ENCODE measurements at regions not wholly inside any gene's neighbourhood (a gene's known extent, or its start where the extent isn't known, plus 50 kb on each side); places are given as distances from the start of the nearest gene placed in this dataset.

GRCh38 chr10:121148921-121149320, 297.8 kb downstream of the WDR11 start:
- Histone ChIP-seq H2AFZ (no peak overlapping the region), H3K9ac (no peak overlapping the region), H3K79me2 (no peaks in the 10 kb centered on the region), H3K27me3 (ENCODE audit: control insufficient read depth, insufficient read depth, low read length) (no peaks in the 10 kb centered on the region), H3K4me1 (no peaks in the 10 kb centered on the region), H3K4me2 (ENCODE audit: low read length) (no peak overlapping the region), H3K4me3 (ENCODE audit: low read depth, low read length) (no peak overlapping the region), H3K9me3 (ENCODE audit: control insufficient read depth, low read length) (no peaks in the 10 kb centered on the region), H3K27ac (no peak overlapping the region), H3K36me3 (ENCODE audit: control insufficient read depth, insufficient read depth, low read length) (no peaks in the 10 kb centered on the region)
- no peak for TF ChIP-seq CTCF (IDR thresholded peaks at IDR 0.05)

GRCh38 chr10:121152033-121152432, 300.9 kb downstream of the WDR11 start:
- TF ChIP-seq CTCF (IDR thresholded peaks at IDR 0.05), result no peak
- H3K4me1 ChIP-seq, result no peaks in the 10 kb centered on the region
- no peak overlapping the region for H2AFZ ChIP-seq
- no peaks in the 10 kb centered on the region for H3K27me3 ChIP-seq (ENCODE audit: control insufficient read depth, insufficient read depth, low read length)
- H3K79me2 ChIP-seq, result no peaks in the 10 kb centered on the region
- no peaks in the 10 kb centered on the region for H3K9me3 ChIP-seq (ENCODE audit: control insufficient read depth, low read length)
- no peak overlapping the region for H3K4me3 ChIP-seq (ENCODE audit: low read depth, low read length)
- no peak overlapping the region for H3K4me2 ChIP-seq (ENCODE audit: low read length)
- no peaks in the 10 kb centered on the region for H3K36me3 ChIP-seq (ENCODE audit: control insufficient read depth, insufficient read depth, low read length)
- no peak overlapping the region for H3K27ac ChIP-seq
- H3K9ac ChIP-seq, result no peak overlapping the region

- H3K79me2 ChIP-seq, result no peaks in the 10 kb centered on the region
- no peak overlapping the region for H3K9ac ChIP-seq
- no peak overlapping the region for H3K27ac ChIP-seq
- no peaks in the 10 kb centered on the region for H3K27me3 ChIP-seq (ENCODE audit: control insufficient read depth, insufficient read depth, low read length)
- no peak overlapping the region for H2AFZ ChIP-seq
- no peak overlapping the region for H3K4me2 ChIP-seq (ENCODE audit: low read length)
- H3K9me3 ChIP-seq (ENCODE audit: control insufficient read depth, low read length), result no peaks in the 10 kb centered on the region
- H3K4me1 ChIP-seq, result no peaks in the 10 kb centered on the region
- no peaks in the 10 kb centered on the region for H3K36me3 ChIP-seq (ENCODE audit: control insufficient read depth, insufficient read depth, low read length)
- H3K4me3 ChIP-seq (ENCODE audit: low read depth, low read length), result no peak overlapping the region
- TF ChIP-seq CTCF (IDR thresholded peaks at IDR 0.05), result no peak
These were observed 301.8 kb downstream of the WDR11 start for GRCh38 chr10:121152935-121153334.

- Histone ChIP-seq H3K36me3 (ENCODE audit: control insufficient read depth, insufficient read depth, low read length) (no peaks in the 10 kb centered on the region), H3K9me3 (ENCODE audit: control insufficient read depth, low read length) (no peaks in the 10 kb centered on the region), H3K4me3 (ENCODE audit: low read depth, low read length) (no peak overlapping the region), H3K79me2 (no peaks in the 10 kb centered on the region), H3K4me2 (ENCODE audit: low read length) (no peak overlapping the region), H2AFZ (no peak overlapping the region), H3K27ac (no peak overlapping the region), H3K4me1 (no peaks in the 10 kb centered on the region), H3K27me3 (ENCODE audit: control insufficient read depth, insufficient read depth, low read length) (no peaks in the 10 kb centered on the region), H3K9ac (no peak overlapping the region)
- TF ChIP-seq CTCF (IDR thresholded peaks at IDR 0.05), result no peak
These were observed 303.1 kb downstream of the WDR11 start for GRCh38 chr10:121154310-121154709.

- H3K9ac ChIP-seq, result no peak overlapping the region
- no peaks in the 10 kb centered on the region for H3K4me1 ChIP-seq
- no peaks in the 10 kb centered on the region for H3K79me2 ChIP-seq
- no peak overlapping the region for H3K4me3 ChIP-seq (ENCODE audit: low read depth, low read length)
- no peaks in the 10 kb centered on the region for H3K27me3 ChIP-seq (ENCODE audit: control insufficient read depth, insufficient read depth, low read length)
- no peak for TF ChIP-seq CTCF (IDR thresholded peaks at IDR 0.05)
- no peak overlapping the region for H2AFZ ChIP-seq
- no peak overlapping the region for H3K4me2 ChIP-seq (ENCODE audit: low read length)
- H3K9me3 ChIP-seq (ENCODE audit: control insufficient read depth, low read length), result no peaks in the 10 kb centered on the region
- no peak overlapping the region for H3K27ac ChIP-seq
- no peaks in the 10 kb centered on the region for H3K36me3 ChIP-seq (ENCODE audit: control insufficient read depth, insufficient read depth, low read length)
These were observed 303.7 kb downstream of the WDR11 start for GRCh38 chr10:121154846-121155245.
